ENCODE measurements at regions not wholly inside any gene's neighbourhood (a gene's known extent, or its start where the extent isn't known, plus 50 kb on each side); places are given as distances from the start of the nearest gene placed in this dataset.

DNA sequence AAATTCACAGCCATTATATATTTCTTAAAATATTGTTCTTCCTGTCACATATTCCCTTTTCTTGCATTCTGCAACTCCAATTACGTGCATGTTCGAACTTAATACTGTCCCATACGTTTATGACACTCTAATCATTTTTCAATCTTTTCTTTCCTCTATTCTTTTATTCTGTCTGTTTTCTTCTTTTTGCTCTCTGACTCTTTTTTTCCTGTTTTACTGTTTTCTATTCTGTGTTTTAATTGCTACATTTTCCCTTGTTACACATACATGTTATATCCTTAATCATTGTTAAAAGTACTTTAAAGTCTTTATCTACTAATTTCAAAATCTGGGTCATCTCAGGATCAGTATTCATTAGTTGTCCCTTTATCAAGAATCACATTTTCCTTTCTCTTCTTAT is 1149.1 kb upstream of the PCDH20 start:
- WGBS = 87% methylated on average over 3 of the region's 3 CpGs
- Histone ChIP-seq H3K4me3 (ENCODE audit: low read depth, low read length) (no peak overlapping the region), H3K27ac (ENCODE audit: low read depth) (no peak overlapping the region), H3K36me3 (ENCODE audit: insufficient read depth) (no peaks in the 10 kb centered on the region), H3K4me1 (ENCODE audit: insufficient read depth) (no peaks in the 10 kb centered on the region)
- DNase-seq (ENCODE audit: extremely low spot score) = no peak

DNA sequence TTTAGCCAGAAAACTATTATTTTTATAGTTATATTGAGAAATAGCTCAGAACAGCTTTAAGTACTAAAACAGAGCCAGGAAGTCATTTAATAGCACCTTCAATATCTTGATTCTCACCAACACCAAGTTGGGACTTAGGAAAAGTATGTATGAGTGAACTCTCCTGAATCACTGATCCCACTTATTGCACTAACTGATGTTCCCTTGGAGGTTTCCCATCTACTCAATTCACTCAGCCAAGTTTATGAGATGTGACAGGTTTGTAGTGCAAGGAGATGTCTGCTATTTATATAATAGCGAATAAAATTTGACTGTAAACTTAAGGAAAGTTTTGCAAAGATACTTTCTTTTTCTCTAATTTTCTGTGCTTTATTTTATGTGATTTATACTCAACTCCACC is 1147.6 kb upstream of the PCDH20 start:
- Histone ChIP-seq H3K27ac (ENCODE audit: low read depth) (no peak overlapping the region), H3K4me1 (ENCODE audit: insufficient read depth) (no peaks in the 10 kb centered on the region), H3K4me3 (ENCODE audit: low read depth, low read length) (no peak overlapping the region), H3K36me3 (ENCODE audit: insufficient read depth) (no peaks in the 10 kb centered on the region)
- 39% methylated on average over 1 of the region's 1 CpG for WGBS
- no peak for DNase-seq (ENCODE audit: extremely low spot score)

DNA sequence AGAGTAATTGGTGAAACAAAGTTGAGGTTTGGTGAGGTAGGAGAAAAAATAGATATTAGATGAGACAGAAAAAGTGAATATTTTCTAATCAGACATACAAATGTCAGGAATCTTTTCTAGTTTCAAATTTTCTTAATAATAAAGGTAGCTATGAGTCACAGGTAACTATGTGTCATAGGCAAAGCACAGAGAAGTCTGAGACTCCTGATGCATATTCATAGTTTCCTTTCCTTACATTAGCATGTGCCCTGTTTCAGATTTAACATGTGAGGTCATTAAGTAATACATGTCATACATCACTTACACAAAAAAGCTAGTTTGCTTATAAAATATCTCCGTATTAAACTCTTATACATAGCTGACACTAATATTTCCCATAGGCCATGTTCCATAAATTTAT is 1141.3 kb upstream of the PCDH20 start:
- H3K4me1 ChIP-seq (ENCODE audit: insufficient read depth) = no peaks in the 10 kb centered on the region
- 46% methylated on average over 1 of the region's 1 CpG for WGBS
- no peaks in the 10 kb centered on the region for H3K36me3 ChIP-seq (ENCODE audit: insufficient read depth)
- H3K4me3 ChIP-seq (ENCODE audit: low read depth, low read length) = no peak overlapping the region
- no peak overlapping the region for H3K27ac ChIP-seq (ENCODE audit: low read depth)
- DNase-seq (ENCODE audit: extremely low spot score) = no peak

DNA sequence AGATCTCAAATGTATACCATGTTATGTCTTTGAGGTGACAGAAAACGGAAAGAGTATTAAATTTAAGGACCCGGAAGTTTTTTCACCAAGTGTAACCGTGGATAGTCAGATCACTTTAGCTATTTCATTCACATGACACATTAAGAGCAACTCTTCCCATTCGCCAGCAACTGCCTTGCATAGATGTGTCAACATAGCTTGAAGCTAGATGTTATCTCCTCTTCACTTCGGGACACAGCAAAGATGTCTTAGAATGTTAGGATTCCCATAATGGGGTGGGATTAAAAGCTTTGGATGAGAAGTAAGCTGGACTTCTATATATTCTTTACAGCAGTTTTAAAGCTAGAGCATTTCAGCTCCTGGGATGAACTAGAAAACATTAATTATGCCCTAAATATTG is 1135.9 kb upstream of the PCDH20 start:
- DNase-seq (ENCODE audit: extremely low spot score) = no peak
- Histone ChIP-seq H3K27ac (ENCODE audit: low read depth) (no peak overlapping the region), H3K36me3 (ENCODE audit: insufficient read depth) (no peaks in the 10 kb centered on the region), H3K4me3 (ENCODE audit: low read depth, low read length) (no peak overlapping the region), H3K4me1 (ENCODE audit: insufficient read depth) (no peaks in the 10 kb centered on the region)
- WGBS = 22% methylated on average over 5 of the region's 5 CpGs

DNA sequence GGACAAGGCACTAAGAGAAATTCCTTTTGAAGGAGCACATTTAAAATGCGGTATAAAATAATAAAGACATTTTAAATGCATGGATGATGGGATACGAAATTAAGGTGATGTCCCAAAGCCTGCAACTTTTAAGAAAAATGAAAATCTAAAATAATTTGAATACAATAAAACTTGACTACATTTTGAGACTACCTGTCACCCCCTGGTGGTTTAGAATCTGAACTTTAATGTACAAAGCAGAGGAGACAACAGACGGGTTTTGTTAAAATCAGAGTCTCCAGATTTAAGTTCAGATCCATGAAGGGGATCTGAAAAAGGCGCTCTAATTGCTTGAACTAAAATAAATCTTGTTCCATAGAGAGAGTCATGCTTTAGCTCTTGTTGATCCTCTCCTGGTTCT is 1129.3 kb upstream of the PCDH20 start:
- 85% methylated on average over 4 of the region's 4 CpGs for WGBS
- no peak overlapping the region for H3K27ac ChIP-seq (ENCODE audit: low read depth)
- DNase-seq (ENCODE audit: extremely low spot score) = no peak
- no peak overlapping the region for H3K4me3 ChIP-seq (ENCODE audit: low read depth, low read length)
- no peaks in the 10 kb centered on the region for H3K4me1 ChIP-seq (ENCODE audit: insufficient read depth)
- H3K36me3 ChIP-seq (ENCODE audit: insufficient read depth) = no peaks in the 10 kb centered on the region

DNA sequence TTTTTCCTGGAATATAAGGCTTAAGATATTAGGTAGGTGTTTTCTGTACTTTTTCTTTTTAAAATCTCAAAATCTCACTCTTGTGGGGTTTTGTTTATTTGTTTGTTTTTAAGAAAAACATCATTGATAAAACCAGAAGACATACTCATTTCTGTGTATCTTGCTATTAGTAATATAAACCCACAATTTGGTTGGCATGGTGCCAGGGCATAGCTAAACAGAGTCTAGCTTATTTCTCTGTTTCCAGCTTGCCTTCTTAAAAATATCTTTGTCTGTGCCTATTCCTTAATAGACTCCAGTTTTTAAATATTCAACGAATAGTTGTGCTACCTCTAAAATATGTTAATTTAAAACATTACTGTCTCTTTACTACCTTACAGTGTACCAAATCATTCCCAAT is 1121.9 kb upstream of the PCDH20 start:
- Histone ChIP-seq H3K27ac (ENCODE audit: low read depth) (no peak overlapping the region), H3K4me3 (ENCODE audit: low read depth, low read length) (no peak overlapping the region), H3K36me3 (ENCODE audit: insufficient read depth) (no peaks in the 10 kb centered on the region), H3K4me1 (ENCODE audit: insufficient read depth) (no peaks in the 10 kb centered on the region)
- DNase-seq (ENCODE audit: extremely low spot score) = no peak
- 83% methylated on average over 1 of the region's 1 CpG for WGBS

DNA sequence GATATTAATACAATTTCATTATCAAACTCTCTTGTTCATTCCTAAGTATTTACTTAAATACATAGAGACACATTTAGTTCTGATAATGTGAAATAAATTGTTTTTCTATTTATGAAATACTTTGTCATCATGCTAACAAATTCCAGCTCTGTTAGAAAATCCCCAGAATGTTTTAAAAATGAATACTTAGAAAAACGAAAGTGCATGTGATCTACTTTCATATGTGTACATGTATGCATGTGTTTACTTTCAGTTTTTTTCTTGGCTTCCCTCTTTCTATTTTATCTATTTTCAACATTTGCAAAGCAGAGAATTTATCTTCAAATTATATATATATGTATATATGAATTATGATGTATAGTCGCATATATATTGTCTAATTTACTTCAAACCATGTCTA is 1110.0 kb upstream of the PCDH20 start:
- no peak overlapping the region for H3K27ac ChIP-seq (ENCODE audit: low read depth)
- WGBS = 72% methylated on average over 2 of the region's 2 CpGs
- H3K4me3 ChIP-seq (ENCODE audit: low read depth, low read length) = no peak overlapping the region
- DNase-seq (ENCODE audit: extremely low spot score) = no peak
- H3K36me3 ChIP-seq (ENCODE audit: insufficient read depth) = no peaks in the 10 kb centered on the region
- no peaks in the 10 kb centered on the region for H3K4me1 ChIP-seq (ENCODE audit: insufficient read depth)

DNA sequence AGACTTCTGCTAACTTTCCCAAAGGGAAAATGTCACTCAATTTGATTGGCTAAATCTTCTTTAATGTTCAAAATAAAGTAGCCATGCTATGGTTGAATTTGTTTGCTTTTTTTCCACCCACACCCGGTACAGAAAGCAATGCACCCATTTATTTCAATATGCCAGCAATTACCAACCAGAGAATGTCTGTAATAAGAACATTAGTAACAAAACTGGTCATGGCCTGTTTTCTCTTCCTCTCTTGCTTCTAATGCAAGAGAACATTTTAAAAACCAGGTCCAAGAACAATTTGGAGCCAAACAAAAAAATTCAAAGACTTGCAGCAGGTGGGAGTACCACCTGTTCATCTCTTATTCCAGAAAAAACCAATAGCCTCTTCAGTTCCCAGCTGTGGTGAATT is 1108.8 kb upstream of the PCDH20 start:
- no peak overlapping the region for H3K4me3 ChIP-seq (ENCODE audit: low read depth, low read length)
- H3K4me1 ChIP-seq (ENCODE audit: insufficient read depth) = no peaks in the 10 kb centered on the region
- no peak overlapping the region for H3K27ac ChIP-seq (ENCODE audit: low read depth)
- 81% methylated on average over 1 of the region's 1 CpG for WGBS
- no peaks in the 10 kb centered on the region for H3K36me3 ChIP-seq (ENCODE audit: insufficient read depth)
- DNase-seq (ENCODE audit: extremely low spot score) = no peak

DNA sequence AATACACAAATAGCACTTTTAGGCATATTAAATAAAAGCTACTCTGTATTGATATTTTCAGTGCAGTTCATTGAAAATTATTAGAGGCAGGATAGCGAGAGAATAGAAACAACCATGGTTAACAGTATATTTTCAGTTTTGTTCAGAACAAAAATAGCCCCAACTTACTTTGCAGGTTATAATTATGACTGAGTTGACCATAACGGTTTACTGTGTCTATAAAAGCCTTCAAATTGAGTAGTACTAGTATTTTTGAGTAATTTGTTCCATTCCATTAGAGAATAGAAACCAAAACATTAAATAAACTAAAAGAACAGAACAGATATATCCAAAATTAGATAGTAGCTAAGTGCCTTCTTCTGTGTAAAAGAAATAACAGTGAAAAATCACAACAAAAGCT is 1108.4 kb upstream of the PCDH20 start:
- H3K36me3 ChIP-seq (ENCODE audit: insufficient read depth) = no peaks in the 10 kb centered on the region
- H3K4me3 ChIP-seq (ENCODE audit: low read depth, low read length) = no peak overlapping the region
- H3K27ac ChIP-seq (ENCODE audit: low read depth) = no peak overlapping the region
- no peaks in the 10 kb centered on the region for H3K4me1 ChIP-seq (ENCODE audit: insufficient read depth)
- 73% methylated on average over 2 of the region's 2 CpGs for WGBS
- no peak for DNase-seq (ENCODE audit: extremely low spot score)

DNA sequence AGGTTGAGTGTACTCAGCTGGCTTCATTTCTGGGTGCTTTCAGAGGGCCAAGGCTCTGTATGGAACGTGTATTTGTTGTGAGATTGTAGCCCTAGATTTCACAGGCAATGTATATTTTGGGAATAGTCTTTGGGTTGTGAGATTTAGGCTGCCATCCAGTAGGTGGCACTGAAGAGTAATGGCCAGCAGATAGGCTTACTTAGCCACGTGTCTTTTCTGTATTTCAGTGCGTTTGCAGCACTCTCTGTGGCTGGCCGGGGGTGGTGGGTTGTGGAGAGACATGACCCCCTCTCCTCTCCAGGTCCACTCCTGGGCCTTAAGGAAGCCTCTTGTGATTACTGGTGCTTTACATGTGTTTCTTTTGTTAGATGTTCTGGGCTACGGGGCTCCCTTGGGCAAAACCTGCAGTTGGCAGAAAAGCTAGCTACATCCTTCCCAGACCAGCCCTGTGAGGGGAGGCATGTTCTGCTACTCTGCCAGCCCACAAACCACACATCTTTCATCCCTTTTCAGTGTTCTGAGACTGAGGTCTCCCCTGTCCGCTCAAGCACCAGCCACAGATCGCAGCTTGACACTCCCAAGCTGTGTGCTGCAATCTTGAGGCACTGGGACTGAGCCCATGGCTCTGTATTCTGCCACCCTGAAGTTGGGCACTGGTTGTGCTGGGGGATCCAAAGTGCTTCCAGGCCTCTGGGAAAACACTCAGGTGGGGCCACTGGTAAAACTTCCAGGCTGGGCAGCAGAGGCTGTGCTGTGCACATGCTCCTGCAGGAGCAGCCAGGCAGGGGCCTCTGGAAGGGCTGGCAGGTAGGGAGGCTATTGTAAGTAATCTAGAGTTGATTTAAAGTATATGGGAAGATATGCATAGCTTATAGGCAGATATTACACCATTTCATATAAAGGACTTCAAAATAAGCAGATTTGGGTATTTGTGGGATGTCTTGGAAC is 1096.8 kb upstream of the PCDH20 start:
- 47% methylated on average over 7 of the region's 7 CpGs for WGBS
- Histone ChIP-seq H3K36me3 (ENCODE audit: insufficient read depth) (no peaks in the 10 kb centered on the region), H3K4me3 (ENCODE audit: low read depth, low read length) (no peak overlapping the region), H3K27ac (ENCODE audit: low read depth) (no peak overlapping the region), H3K4me1 (ENCODE audit: insufficient read depth) (no peaks in the 10 kb centered on the region)
- DNase-seq (ENCODE audit: extremely low spot score) = no peak

DNA sequence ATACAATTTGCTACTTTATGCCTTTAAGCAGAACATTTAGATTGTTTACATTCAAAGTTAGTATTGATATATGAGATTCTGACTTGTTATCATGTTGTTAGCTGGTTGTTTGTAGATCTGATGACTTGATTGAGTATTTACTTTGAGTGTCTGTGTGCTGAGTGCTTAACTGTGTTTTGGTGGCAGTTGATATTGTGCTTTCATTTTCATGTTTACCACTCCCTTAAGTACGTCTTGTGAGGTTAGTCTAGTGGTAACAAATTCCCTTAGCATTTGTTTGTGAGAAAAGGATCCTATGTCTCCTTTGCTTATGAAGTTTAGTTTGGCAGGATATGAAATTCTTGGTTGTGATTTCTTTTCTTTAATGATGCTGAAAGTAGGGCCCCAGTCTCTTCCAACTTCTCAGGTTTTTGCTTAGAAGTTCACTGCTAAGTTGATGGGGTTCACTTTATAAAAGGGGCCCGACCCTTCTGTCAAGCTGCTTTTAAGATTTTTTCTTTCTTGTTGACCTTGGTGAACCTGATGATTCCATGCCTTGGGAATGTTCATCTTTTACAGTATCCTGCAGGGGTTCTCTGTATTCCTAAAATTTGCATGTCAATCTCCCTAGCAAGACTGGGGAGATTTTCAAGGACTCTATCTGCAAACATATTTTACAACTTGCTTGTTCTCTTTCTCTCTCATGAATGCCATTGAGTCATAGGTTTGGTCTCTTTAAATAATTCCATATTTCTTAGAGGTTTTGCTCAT is 1095.4 kb upstream of the PCDH20 start:
- H3K4me3 ChIP-seq (ENCODE audit: low read depth, low read length) = no peak overlapping the region
- no peak overlapping the region for H3K27ac ChIP-seq (ENCODE audit: low read depth)
- no peaks in the 10 kb centered on the region for H3K4me1 ChIP-seq (ENCODE audit: insufficient read depth)
- 45% methylated on average over 2 of the region's 2 CpGs for WGBS
- no peak for DNase-seq (ENCODE audit: extremely low spot score)
- no peaks in the 10 kb centered on the region for H3K36me3 ChIP-seq (ENCODE audit: insufficient read depth)

DNA sequence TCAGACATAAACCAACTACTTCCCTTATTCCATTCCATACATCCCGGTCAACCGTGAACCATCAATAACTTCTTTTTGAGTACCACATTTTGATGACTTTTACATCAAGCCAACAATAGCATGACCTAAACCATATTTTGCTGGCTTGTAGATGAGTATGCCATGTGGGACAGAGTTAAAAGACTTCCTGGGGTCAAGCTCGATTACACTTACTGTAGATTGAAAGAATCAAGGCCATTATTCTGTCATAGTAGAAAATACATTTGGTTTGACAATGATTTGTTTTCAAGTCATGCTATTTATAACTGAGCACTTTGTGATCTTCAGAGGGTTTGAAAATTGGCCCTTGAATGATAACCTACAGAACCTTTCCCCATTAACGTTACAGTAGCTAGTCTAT is 1086.9 kb upstream of the PCDH20 start:
- Histone ChIP-seq H3K4me1 (ENCODE audit: insufficient read depth) (no peaks in the 10 kb centered on the region), H3K4me3 (ENCODE audit: low read depth, low read length) (no peak overlapping the region), H3K36me3 (ENCODE audit: insufficient read depth) (no peaks in the 10 kb centered on the region), H3K27ac (ENCODE audit: low read depth) (no peak overlapping the region)
- WGBS = 83% methylated on average over 4 of the region's 4 CpGs
- DNase-seq (ENCODE audit: extremely low spot score) = no peak

DNA sequence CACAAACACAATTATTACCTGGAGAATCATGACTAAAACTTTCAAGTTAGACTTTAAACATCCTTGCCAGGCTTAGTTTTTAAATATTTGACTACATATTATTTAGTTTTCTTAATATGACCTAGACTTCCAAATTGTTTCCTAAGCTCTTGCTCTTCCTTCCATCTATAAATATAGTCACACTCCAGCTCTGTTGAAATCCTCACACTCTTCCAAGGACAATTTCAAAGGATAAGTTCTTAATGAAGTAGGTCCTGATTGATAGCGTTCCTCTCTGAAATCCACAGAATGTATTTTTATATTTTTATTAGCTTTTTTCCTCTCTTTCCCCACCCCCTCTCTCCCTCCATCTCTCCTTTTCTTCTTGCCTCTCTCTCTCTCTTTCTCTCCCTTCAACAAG is 1074.1 kb upstream of the PCDH20 start:
- WGBS = 93% methylated on average over 1 of the region's 1 CpG
- Histone ChIP-seq H3K27ac (ENCODE audit: low read depth) (no peak overlapping the region), H3K36me3 (ENCODE audit: insufficient read depth) (no peaks in the 10 kb centered on the region), H3K4me1 (ENCODE audit: insufficient read depth) (no peaks in the 10 kb centered on the region), H3K4me3 (ENCODE audit: low read depth, low read length) (no peak overlapping the region)
- DNase-seq (ENCODE audit: extremely low spot score) = no peak

DNA sequence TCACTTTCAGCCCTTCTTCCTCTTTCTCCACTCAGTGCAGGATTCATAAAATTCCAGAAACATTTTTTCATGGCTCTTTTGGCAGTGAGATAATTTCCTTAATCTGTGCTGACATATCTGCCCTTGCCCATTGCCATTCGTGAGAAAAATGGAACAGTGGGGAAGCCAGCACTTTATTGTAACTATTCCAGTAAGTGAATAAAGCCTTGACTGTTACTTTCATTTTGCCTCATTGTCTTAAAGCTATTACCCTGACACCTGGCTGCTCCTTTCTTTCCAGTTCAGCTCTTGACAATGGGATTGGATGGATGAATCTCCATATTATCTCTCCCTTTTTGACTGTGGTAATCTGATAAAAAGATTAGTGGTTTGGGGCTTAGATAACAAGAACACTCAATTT is 1068.1 kb upstream of the PCDH20 start:
- no peak overlapping the region for H3K27ac ChIP-seq (ENCODE audit: low read depth)
- no peak overlapping the region for H3K4me3 ChIP-seq (ENCODE audit: low read depth, low read length)
- H3K36me3 ChIP-seq (ENCODE audit: insufficient read depth) = no peaks in the 10 kb centered on the region
- 25% methylated on average over 1 of the region's 1 CpG for WGBS
- H3K4me1 ChIP-seq (ENCODE audit: insufficient read depth) = no peaks in the 10 kb centered on the region
- DNase-seq (ENCODE audit: extremely low spot score) = no peak
